ENCODE measurements at regions not wholly inside any gene's neighbourhood (a gene's known extent, or its start where the extent isn't known, plus 50 kb on each side); places are given as distances from the start of the nearest gene placed in this dataset.
"Not testable (repeated sequence)": the region's sequence is repeated elsewhere in the genome, so short reads cannot be mapped to it uniquely, and the experiment has no call there.

DNA sequence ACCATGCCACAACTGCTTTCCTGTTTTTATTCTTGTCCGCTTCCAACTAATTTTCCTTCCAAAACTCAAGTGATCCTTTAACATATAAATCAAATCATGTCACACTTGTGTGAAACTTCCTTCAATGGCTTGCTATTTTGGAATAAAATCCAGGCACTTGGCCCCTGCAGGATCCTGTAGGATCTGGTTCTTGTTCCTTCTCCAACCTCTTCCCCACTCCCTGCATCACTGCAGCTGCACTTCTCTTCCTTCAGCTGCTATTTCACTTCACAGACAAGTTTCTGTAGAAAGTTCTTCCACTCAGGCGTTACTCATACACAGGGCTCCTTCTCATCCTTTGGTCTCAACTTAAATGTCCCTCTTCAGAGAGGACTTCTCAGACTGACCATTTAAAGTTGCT, 239.7 kb upstream of the BTG1 start:
- Mint-ChIP-seq H3K4me1 (ENCODE audit: unreplicated experiment) (no peaks in the 10 kb centered on the region), H3K27me3 (no peaks in the 10 kb centered on the region), H3K4me3 (no peak overlapping the region), H3K36me3 (no peaks in the 10 kb centered on the region), H3K9me3 (peaks cover 4% of the 10 kb centered on the region), H3K27ac (no peak overlapping the region)
- TF ChIP-seq, protein P1, sequence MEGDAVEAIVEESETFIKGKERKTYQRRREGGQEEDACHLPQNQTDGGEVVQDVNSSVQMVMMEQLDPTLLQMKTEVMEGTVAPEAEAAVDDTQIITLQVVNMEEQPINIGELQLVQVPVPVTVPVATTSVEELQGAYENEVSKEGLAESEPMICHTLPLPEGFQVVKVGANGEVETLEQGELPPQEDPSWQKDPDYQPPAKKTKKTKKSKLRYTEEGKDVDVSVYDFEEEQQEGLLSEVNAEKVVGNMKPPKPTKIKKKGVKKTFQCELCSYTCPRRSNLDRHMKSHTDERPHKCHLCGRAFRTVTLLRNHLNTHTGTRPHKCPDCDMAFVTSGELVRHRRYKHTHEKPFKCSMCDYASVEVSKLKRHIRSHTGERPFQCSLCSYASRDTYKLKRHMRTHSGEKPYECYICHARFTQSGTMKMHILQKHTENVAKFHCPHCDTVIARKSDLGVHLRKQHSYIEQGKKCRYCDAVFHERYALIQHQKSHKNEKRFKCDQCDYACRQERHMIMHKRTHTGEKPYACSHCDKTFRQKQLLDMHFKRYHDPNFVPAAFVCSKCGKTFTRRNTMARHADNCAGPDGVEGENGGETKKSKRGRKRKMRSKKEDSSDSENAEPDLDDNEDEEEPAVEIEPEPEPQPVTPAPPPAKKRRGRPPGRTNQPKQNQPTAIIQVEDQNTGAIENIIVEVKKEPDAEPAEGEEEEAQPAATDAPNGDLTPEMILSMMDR (conservative IDR thresholded peaks at IDR 0.05): no peak
- DNase-seq (ENCODE audit: extremely low spot score, unreplicated experiment): no peak

- H3K9me3 Mint-ChIP-seq: peaks cover 4% of the 10 kb centered on the region
- H3K4me3 Mint-ChIP-seq: no peak overlapping the region
- H3K27me3 Mint-ChIP-seq: no peaks in the 10 kb centered on the region
- H3K36me3 Mint-ChIP-seq: no peaks in the 10 kb centered on the region
- H3K27ac Mint-ChIP-seq: no peak overlapping the region
- no peak for DNase-seq (ENCODE audit: extremely low spot score, unreplicated experiment)
- TF ChIP-seq, protein P1 (conservative IDR thresholded peaks at IDR 0.05): no peak
- no peaks in the 10 kb centered on the region for H3K4me1 Mint-ChIP-seq (ENCODE audit: unreplicated experiment)
Observed at GRCh38 chr12:92384571-92384970, 238.9 kb upstream of the BTG1 start.

- no peaks in the 10 kb centered on the region for H3K36me3 Mint-ChIP-seq
- TF ChIP-seq, protein P1 (conservative IDR thresholded peaks at IDR 0.05): no peak
- no peak overlapping the region for H3K4me3 Mint-ChIP-seq
- no peaks in the 10 kb centered on the region for H3K27me3 Mint-ChIP-seq
- H3K9me3 Mint-ChIP-seq: peaks cover 4% of the 10 kb centered on the region
- no peak overlapping the region for H3K27ac Mint-ChIP-seq
- no peak for DNase-seq (ENCODE audit: extremely low spot score, unreplicated experiment)
- H3K4me1 Mint-ChIP-seq (ENCODE audit: unreplicated experiment): no peaks in the 10 kb centered on the region
Observed at GRCh38 chr12:92382383-92382878, 236.8 kb upstream of the BTG1 start.

DNA sequence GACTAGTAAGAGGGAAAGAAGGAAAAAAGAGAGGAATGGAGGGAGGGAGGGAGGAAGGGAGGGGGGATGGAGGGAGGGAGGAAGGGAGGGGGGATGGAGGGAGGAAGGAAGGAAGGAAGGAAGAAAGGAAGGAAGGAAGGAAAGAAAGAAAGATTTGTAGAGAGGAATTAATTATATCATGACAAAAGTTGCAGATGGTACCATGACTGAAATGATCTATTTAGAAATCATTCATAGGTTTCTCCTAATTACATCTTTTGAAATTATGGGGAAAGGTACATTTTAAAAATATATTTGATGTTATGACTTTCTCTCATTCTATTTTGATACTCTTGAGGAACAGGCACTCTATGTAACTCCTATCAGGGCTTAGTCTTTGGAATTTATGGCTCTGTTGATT, 236.2 kb upstream of the BTG1 start:
- no peak overlapping the region for H3K27ac Mint-ChIP-seq
- H3K36me3 Mint-ChIP-seq: no peaks in the 10 kb centered on the region
- H3K9me3 Mint-ChIP-seq: peaks cover 4% of the 10 kb centered on the region
- TF ChIP-seq, protein P1 (conservative IDR thresholded peaks at IDR 0.05): no peak
- no peaks in the 10 kb centered on the region for H3K4me1 Mint-ChIP-seq (ENCODE audit: unreplicated experiment)
- no peaks in the 10 kb centered on the region for H3K27me3 Mint-ChIP-seq
- H3K4me3 Mint-ChIP-seq: no peak overlapping the region
- DNase-seq (ENCODE audit: extremely low spot score, unreplicated experiment): no peak

DNA sequence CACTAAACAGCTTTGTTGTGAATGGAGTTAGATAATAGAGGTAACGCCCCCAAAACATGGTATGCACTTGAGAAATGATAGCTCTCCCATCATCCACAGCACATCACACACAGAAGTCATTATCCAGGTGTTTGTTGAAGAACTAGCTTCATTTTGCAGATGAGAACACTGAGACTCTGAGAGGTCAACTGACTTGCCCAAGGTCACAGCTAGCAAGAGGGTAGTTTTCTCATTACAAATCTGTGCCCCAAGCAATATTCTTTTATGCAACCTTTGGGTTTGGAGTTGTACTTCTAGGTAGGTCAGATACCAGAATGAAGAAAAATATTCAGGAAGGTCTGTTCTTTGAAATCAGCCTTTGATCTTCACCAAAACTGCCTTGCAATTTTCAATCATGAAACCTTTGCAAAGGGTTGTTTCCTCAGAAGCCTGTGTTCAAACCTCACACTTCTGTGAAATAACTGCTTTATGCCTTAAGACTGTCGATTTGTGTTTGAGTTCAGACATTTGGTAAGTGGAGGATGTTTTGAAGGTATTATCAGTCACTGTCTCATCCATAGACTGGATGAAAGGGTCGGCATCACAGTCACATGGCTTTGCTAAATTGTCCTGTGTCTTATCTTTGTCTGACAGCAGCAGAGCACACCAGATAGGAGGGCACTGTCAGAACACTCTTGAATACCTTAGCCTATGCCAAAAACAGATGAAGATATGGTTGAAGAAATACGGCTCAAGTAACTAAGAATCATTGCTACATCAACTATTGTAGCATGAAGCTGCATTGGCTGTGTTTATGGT, 233.2 kb upstream of the BTG1 start:
- DNase-seq (ENCODE audit: extremely low spot score, unreplicated experiment): no peak
- Mint-ChIP-seq H3K36me3 (no peaks in the 10 kb centered on the region), H3K4me3 (no peak overlapping the region), H3K9me3 (no peaks in the 10 kb centered on the region), H3K4me1 (ENCODE audit: unreplicated experiment) (no peaks in the 10 kb centered on the region), H3K27me3 (no peaks in the 10 kb centered on the region), H3K27ac (no peak overlapping the region)
- TF ChIP-seq, protein P1 (conservative IDR thresholded peaks at IDR 0.05): no peak

GRCh38 chr12:92375504-92375903, 229.9 kb upstream of the BTG1 start:
- not testable (repeated sequence) for H3K9me3 Mint-ChIP-seq; H3K27ac Mint-ChIP-seq; H3K4me1 Mint-ChIP-seq (ENCODE audit: unreplicated experiment); DNase-seq (ENCODE audit: extremely low spot score, unreplicated experiment); H3K27me3 Mint-ChIP-seq; H3K36me3 Mint-ChIP-seq; H3K4me3 Mint-ChIP-seq

All from type B pancreatic cell (in vitro differentiated cells).